Glutamatergic neuron (in vitro differentiated cells): ENCODE measurements at regions not wholly inside any gene's neighbourhood (a gene's known extent, or its start where the extent isn't known, plus 50 kb on each side); places are given as distances from the start of the nearest gene placed in this dataset.

ENCODE experiments used
- DNase-seq: peaks from one replicate; pipeline ENCODE4 v3.0.0; 2022
- H3K27ac Mint-ChIP-seq: one replicate; pipeline ENCODE4 v1.8.0; 2020; ENCODE audit warnings: mild to moderate bottlenecking, mixed read lengths, inconsistent platforms; ENCODE audit not compliant: unreplicated experiment
- H3K27me3 Mint-ChIP-seq: one replicate; pipeline ENCODE4 v1.8.0; 2020; ENCODE audit warnings: mild to moderate bottlenecking, moderate library complexity, mixed read lengths, inconsistent platforms; ENCODE audit not compliant: unreplicated experiment
- H3K36me3 Mint-ChIP-seq: one replicate; pipeline ENCODE4 v1.8.0; 2020; ENCODE audit warnings: mild to moderate bottlenecking, mixed read lengths, inconsistent platforms; ENCODE audit not compliant: unreplicated experiment
- H3K4me1 Mint-ChIP-seq: one replicate; pipeline ENCODE4 v1.8.0; 2020; ENCODE audit warnings: mild to moderate bottlenecking, low read depth, mixed read lengths, inconsistent platforms; ENCODE audit not compliant: unreplicated experiment
- H3K4me3 Mint-ChIP-seq: one replicate; pipeline ENCODE4 v1.8.0; 2020; ENCODE audit warnings: mild to moderate bottlenecking, mixed read lengths, inconsistent platforms; ENCODE audit not compliant: unreplicated experiment
- H3K9me3 Mint-ChIP-seq: one replicate; pipeline ENCODE4 v1.8.0; 2020; ENCODE audit warnings: mild to moderate bottlenecking, moderate library complexity, mixed read lengths, inconsistent platforms; ENCODE audit not compliant: unreplicated experiment
- CTCF ChIP-seq: fragments of 200-600 bp; sonication (generic); IDR thresholded peaks from one replicate; pipeline ENCODE4 v1.5.0; 2021; ENCODE audit not compliant: partially characterized antibody, unreplicated experiment

GRCh38 chr6:44725070-44725469, 337.6 kb downstream of the CDC5L start:
- no peak for TF ChIP-seq CTCF
- no peaks in the 10 kb centered on the region for H3K27me3 Mint-ChIP-seq
- H3K4me3 Mint-ChIP-seq = no peak overlapping the region
- no peak overlapping the region for H3K27ac Mint-ChIP-seq
- no peaks in the 10 kb centered on the region for H3K9me3 Mint-ChIP-seq
- peaks cover 20% of the 10 kb centered on the region for H3K4me1 Mint-ChIP-seq
- no peaks in the 10 kb centered on the region for H3K36me3 Mint-ChIP-seq
- DNase-seq = no peak

- H3K4me1 Mint-ChIP-seq = peaks cover 14% of the 10 kb centered on the region
- DNase-seq = no peak
- no peak overlapping the region for H3K27ac Mint-ChIP-seq
Observed at GRCh38 chr6:44727651-44728630, 340.4 kb downstream of the CDC5L start.

GRCh38 chr6:44730771-44731391, 343.4 kb downstream of the CDC5L start:
- Mint-ChIP-seq H3K4me1 (no peaks in the 10 kb centered on the region), H3K27me3 (peaks cover 4% of the 10 kb centered on the region), H3K4me3 (no peak overlapping the region), H3K9me3 (peaks cover 1% of the 10 kb centered on the region), H3K36me3 (no peaks in the 10 kb centered on the region), H3K27ac (no peak overlapping the region)
- no peak for DNase-seq
- TF ChIP-seq CTCF = no peak

More at GRCh38 chr6:44727651-44728630, 340.4 kb downstream of the CDC5L start:
- peaks cover 4% of the 10 kb centered on the region for H3K27me3 Mint-ChIP-seq
- no peak for TF ChIP-seq CTCF
- no peaks in the 10 kb centered on the region for H3K36me3 Mint-ChIP-seq
- H3K4me3 Mint-ChIP-seq = no peak overlapping the region
- H3K9me3 Mint-ChIP-seq = peaks cover 1% of the 10 kb centered on the region

- Mint-ChIP-seq H3K36me3 (no peaks in the 10 kb centered on the region), H3K27ac (no peak overlapping the region), H3K27me3 (peaks cover 6% of the 10 kb centered on the region), H3K9me3 (peaks cover 1% of the 10 kb centered on the region), H3K4me1 (no peaks in the 10 kb centered on the region), H3K4me3 (no peak overlapping the region)
- TF ChIP-seq CTCF = no peak
- DNase-seq = no peak
Observed at GRCh38 chr6:44731485-44732095, 344.1 kb downstream of the CDC5L start.
